ENCODE measurements at regions not wholly inside any gene's neighbourhood (a gene's known extent, or its start where the extent isn't known, plus 50 kb on each side); places are given as distances from the start of the nearest gene placed in this dataset.

DNA sequence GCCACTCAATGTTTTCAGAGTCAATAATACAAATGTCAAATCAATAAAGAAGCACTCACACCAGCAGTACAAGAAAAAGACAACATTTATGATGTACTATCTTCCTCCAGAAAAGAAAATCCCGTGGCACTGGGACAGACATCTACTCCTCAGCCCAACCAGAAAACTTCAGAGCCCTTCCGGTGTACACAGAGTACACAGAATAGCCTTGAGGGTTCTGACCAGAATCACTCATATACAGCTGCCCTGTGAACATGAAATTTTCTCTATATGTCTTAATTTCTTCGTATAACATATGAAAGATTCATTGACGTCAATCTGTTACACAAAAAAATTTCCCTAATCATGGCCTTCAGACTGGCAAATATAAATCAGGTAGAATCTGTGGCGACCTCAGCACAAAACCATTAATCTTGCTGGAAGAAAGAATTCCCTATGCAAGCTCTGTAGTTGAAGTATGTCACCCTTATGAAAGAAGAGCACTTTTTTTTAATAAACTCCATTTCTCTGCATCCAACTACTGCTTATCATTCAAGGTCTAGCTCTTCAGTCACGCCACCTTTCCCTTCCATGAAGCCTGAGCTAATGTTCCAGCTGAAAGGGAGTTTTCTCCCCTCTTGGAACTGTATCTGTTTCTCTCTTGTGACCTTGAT, 53.8 kb upstream of the PLAAT1 start:
- in situ Hi-C loops (cut with MboI; ENCODE audit: low sequenced_read_pairs) = no loop called here

DNA sequence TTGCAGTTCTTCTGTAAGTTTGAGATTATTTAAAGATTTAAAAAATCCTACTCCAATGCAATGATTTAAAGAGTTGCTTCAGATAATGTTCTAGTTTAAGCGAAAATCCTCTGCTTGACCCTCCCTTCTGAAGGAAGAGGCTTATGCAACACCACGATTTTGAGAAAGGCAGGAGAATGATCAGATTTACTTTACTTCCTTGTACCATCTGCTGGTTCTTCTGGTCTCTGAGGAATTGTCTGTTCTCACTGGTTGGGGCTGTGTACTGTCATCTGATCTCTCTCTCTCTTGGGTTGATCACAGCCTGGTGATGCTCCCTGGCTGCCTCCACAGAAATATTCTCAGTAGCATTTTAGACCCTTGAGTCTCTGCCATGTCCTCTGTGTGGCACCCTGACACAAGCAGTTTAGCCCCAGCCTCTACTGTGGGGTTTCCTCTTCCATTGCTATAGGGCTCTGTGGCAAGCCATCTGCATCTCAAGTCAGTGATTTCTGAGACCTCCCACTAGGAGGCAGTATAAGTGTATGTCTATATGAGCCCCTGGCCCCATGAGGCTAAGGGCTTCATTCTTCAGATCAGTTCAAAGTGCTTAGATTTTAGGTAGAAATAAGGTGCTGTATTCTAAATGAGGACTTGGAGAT, 50.8 kb upstream of the PLAAT1 start:
- in situ Hi-C loops (cut with MboI; ENCODE audit: low sequenced_read_pairs) = no loop called here
